ENCODE measurements at regions not wholly inside any gene's neighbourhood (a gene's known extent, or its start where the extent isn't known, plus 50 kb on each side); places are given as distances from the start of the nearest gene placed in this dataset.

DNA sequence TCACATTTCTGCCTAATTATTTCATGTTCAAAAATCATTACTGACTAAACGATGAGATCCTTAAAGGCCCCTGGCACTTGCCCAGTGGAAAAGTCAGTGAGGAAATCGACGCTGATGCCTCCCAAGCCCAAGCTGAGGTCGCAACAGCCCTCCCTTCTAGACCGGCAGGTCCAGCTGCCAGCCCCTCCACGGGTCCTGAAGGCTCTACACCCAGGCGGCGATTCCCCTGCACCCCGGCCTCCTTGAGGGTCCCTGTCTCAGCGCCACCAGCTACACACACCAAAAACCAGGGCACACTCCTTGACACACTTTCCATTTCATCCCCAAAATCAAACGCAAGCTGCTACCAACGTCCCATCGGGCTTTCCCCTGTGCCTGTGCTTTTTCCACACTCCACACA, 200.1 kb upstream of the RNF32 start:
- TF ChIP-seq CTBP1 (IDR thresholded peaks at IDR 0.05; ENCODE audit: borderline replicate concordance) (no peak), ELF4 (IDR thresholded peaks at IDR 0.05) (no peak), SUZ12 (IDR thresholded peaks at IDR 0.05) (no peak), NFRKB (IDR thresholded peaks at IDR 0.05) (no peak)
